DMS 273 treated with DMSO at 0.1 percent for 48 hours (cell line): ENCODE measurements at regions not wholly inside any gene's neighbourhood (a gene's known extent, or its start where the extent isn't known, plus 50 kb on each side); places are given as distances from the start of the nearest gene placed in this dataset.

ENCODE experiments used
- DNase-seq: peaks from one replicate; lab custom pipeline; 2025; lab: John Stamatoyannopoulos, UW

- DNase-seq: no peak
These were observed 88.0 kb upstream of the IGF1R start for GRCh38 chr15:98560338-98560737.

- DNase-seq: no peak
These were observed 87.0 kb upstream of the IGF1R start for GRCh38 chr15:98561169-98561941.

GRCh38 chr15:98562331-98562937 is 85.9 kb upstream of the IGF1R start:
- DNase-seq: no peak

GRCh38 chr15:98565566-98565965 is 82.8 kb upstream of the IGF1R start:
- no peak for DNase-seq

- DNase-seq: no peak
These were observed 80.4 kb upstream of the IGF1R start for GRCh38 chr15:98567951-98568350.

GRCh38 chr15:98568382-98569017 is 79.8 kb upstream of the IGF1R start:
- DNase-seq: no peak

- no peak for DNase-seq
These were observed 78.2 kb upstream of the IGF1R start for GRCh38 chr15:98570119-98570518.

- DNase-seq: no peak
These were observed 67.8 kb upstream of the IGF1R start for GRCh38 chr15:98580572-98580971.

GRCh38 chr15:98581715-98582114 is 66.6 kb upstream of the IGF1R start:
- no peak for DNase-seq

- DNase-seq: no peak
These were observed 65.3 kb upstream of the IGF1R start for GRCh38 chr15:98582900-98583554.

- no peak for DNase-seq
These were observed 64.4 kb upstream of the IGF1R start for GRCh38 chr15:98583771-98584430.

- no peak for DNase-seq
These were observed 62.3 kb upstream of the IGF1R start for GRCh38 chr15:98586066-98586465.

GRCh38 chr15:98592136-98592535 is 56.2 kb upstream of the IGF1R start:
- no peak for DNase-seq

GRCh38 chr15:98596131-98596530 is 52.2 kb upstream of the IGF1R start:
- no peak for DNase-seq

- no peak for DNase-seq
These were observed 51.4 kb upstream of the IGF1R start for GRCh38 chr15:98596885-98597392.

GRCh38 chr15:98597666-98598065 is 50.7 kb upstream of the IGF1R start:
- no peak for DNase-seq
